ENCODE measurements at regions not wholly inside any gene's neighbourhood (a gene's known extent, or its start where the extent isn't known, plus 50 kb on each side); places are given as distances from the start of the nearest gene placed in this dataset.

DNA sequence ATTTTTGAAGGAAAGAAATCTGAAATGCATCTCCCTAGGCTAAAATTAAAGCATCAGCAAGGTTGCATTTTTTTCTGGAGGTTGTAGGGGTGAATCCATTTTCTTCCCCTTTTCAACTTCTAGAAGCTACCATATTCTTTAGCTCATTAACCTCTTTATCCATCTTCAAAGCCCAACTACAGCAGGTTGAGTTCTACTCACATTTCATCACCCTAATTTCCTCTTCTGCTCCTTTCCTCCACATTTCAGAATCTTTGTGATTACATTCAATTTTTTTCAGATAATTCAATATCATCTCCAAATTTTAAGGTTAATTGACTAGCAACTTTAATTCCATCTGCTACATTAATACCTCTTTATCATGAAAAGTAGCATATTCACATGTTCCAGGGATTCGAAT, 2655.7 kb upstream of the PCDH20 start:
- intact Hi-C loops (cut with DNase I; ENCODE audit: low total_unique reads): no loop called here
- no peak overlapping the region for H3K4me3 ChIP-seq
- ATAC-seq (no peak), DNase-seq (no peak)
- H3K4me1 ChIP-seq: no peaks in the 10 kb centered on the region
- no peaks in the 10 kb centered on the region for H3K9me3 ChIP-seq
- H3K27me3 ChIP-seq: no peaks in the 10 kb centered on the region
- H3K27ac ChIP-seq: no peak overlapping the region
- in situ Hi-C loops (cut with MboI; ENCODE audit: low sequenced_read_pairs in 4 of 4): no loop called here
- TF ChIP-seq POLR2A (IDR thresholded peaks at IDR 0.05): no peak
- TF ChIP-seq, protein P1, sequence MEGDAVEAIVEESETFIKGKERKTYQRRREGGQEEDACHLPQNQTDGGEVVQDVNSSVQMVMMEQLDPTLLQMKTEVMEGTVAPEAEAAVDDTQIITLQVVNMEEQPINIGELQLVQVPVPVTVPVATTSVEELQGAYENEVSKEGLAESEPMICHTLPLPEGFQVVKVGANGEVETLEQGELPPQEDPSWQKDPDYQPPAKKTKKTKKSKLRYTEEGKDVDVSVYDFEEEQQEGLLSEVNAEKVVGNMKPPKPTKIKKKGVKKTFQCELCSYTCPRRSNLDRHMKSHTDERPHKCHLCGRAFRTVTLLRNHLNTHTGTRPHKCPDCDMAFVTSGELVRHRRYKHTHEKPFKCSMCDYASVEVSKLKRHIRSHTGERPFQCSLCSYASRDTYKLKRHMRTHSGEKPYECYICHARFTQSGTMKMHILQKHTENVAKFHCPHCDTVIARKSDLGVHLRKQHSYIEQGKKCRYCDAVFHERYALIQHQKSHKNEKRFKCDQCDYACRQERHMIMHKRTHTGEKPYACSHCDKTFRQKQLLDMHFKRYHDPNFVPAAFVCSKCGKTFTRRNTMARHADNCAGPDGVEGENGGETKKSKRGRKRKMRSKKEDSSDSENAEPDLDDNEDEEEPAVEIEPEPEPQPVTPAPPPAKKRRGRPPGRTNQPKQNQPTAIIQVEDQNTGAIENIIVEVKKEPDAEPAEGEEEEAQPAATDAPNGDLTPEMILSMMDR (IDR thresholded peaks at IDR 0.05 in 4 of 5, conservative IDR thresholded peaks at IDR 0.05 in 1 of 5): no peak
- H3K36me3 ChIP-seq: no peaks in the 10 kb centered on the region

DNA sequence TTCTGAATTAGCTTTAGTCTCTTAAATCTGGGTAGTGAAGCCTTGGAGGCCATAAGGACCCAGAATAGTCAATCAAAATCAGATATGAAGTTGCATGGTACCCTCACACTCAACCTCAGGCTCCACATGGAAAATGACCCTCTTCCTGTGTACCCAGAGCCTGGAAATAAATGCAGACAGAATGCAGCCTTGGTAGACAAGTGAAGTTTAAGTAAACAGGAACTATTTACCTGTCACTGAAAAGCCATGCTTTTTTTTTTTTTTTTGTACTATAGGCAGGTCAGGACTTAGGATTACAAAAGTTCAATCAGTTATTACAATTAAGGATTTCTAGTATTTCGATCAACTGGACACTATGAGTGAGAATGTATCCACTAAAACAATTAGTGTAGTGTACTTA, 2654.2 kb upstream of the PCDH20 start:
- in situ Hi-C loops (cut with MboI; ENCODE audit: low sequenced_read_pairs in 4 of 4): no loop called here
- no peak for ATAC-seq
- H3K27ac ChIP-seq: no peak overlapping the region
- no peaks in the 10 kb centered on the region for H3K36me3 ChIP-seq
- no peaks in the 10 kb centered on the region for H3K4me1 ChIP-seq
- H3K27me3 ChIP-seq: no peaks in the 10 kb centered on the region
- TF ChIP-seq, protein P1 (IDR thresholded peaks at IDR 0.05 in 4 of 5, conservative IDR thresholded peaks at IDR 0.05 in 1 of 5): no peak
- no peak for TF ChIP-seq POLR2A (IDR thresholded peaks at IDR 0.05)
- DNase-seq: no peak
- H3K9me3 ChIP-seq: no peaks in the 10 kb centered on the region
- intact Hi-C loops (cut with DNase I; ENCODE audit: low total_unique reads): no loop called here
- no peak overlapping the region for H3K4me3 ChIP-seq

DNA sequence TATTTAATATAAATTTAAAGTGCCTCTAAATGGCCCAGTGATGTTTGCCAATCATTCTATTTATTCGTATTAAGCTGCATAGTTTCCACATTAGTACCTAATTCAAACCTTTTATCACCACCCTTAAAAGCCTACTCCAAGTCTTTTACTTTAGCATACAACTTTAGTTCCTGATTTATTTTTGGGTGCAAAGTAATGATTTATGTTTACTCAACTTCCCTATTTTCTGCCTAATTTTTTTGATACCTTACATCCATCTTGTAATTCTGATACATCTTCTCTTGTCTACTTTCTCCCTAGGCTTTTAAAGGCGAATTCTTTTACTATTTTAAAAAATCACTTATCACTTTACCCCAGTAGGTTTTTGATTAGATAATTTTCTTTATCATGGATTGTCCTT, 2651.1 kb upstream of the PCDH20 start:
- in situ Hi-C loops (cut with MboI; ENCODE audit: low sequenced_read_pairs in 4 of 4): no loop called here
- intact Hi-C loops (cut with DNase I; ENCODE audit: low total_unique reads): no loop called here
- no peaks in the 10 kb centered on the region for H3K36me3 ChIP-seq
- no peak for ATAC-seq
- H3K27me3 ChIP-seq: no peaks in the 10 kb centered on the region
- H3K9me3 ChIP-seq: no peaks in the 10 kb centered on the region
- DNase-seq: no peak
- H3K4me3 ChIP-seq: no peak overlapping the region
- H3K4me1 ChIP-seq: no peaks in the 10 kb centered on the region
- TF ChIP-seq, protein P1 (IDR thresholded peaks at IDR 0.05 in 4 of 5, conservative IDR thresholded peaks at IDR 0.05 in 1 of 5): no peak
- no peak for TF ChIP-seq POLR2A (IDR thresholded peaks at IDR 0.05)
- H3K27ac ChIP-seq: no peak overlapping the region

DNA sequence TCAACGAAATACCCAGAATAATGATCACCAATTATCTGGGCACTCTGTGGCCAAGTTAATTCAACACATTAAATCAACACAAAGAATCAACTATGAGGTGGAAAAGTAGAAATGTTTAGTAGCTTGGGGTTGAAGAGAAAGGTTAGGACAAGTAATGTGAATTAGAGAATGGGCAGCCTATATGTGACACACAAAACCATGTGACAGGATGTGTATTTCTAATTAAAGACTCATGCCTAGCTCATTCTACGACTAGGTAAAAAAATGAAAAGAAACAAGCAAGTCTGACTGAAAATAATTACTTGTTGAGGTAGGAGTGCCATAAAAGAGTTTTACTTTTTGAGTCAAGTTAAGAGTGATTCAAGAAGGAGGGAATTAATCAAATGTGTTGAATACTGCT, 2646.0 kb upstream of the PCDH20 start:
- Histone ChIP-seq H3K36me3 (no peaks in the 10 kb centered on the region), H3K4me3 (no peak overlapping the region), H3K9me3 (no peaks in the 10 kb centered on the region), H3K4me1 (no peaks in the 10 kb centered on the region), H3K27ac (no peak overlapping the region), H3K27me3 (no peaks in the 10 kb centered on the region)
- TF ChIP-seq, protein P1 (IDR thresholded peaks at IDR 0.05 in 4 of 5, conservative IDR thresholded peaks at IDR 0.05 in 1 of 5): no peak
- no peak for TF ChIP-seq POLR2A (IDR thresholded peaks at IDR 0.05)
- ATAC-seq (no peak), DNase-seq (no peak)
- intact Hi-C loops (cut with DNase I; ENCODE audit: low total_unique reads): no loop called here
- in situ Hi-C loops (cut with MboI; ENCODE audit: low sequenced_read_pairs in 4 of 4): no loop called here

DNA sequence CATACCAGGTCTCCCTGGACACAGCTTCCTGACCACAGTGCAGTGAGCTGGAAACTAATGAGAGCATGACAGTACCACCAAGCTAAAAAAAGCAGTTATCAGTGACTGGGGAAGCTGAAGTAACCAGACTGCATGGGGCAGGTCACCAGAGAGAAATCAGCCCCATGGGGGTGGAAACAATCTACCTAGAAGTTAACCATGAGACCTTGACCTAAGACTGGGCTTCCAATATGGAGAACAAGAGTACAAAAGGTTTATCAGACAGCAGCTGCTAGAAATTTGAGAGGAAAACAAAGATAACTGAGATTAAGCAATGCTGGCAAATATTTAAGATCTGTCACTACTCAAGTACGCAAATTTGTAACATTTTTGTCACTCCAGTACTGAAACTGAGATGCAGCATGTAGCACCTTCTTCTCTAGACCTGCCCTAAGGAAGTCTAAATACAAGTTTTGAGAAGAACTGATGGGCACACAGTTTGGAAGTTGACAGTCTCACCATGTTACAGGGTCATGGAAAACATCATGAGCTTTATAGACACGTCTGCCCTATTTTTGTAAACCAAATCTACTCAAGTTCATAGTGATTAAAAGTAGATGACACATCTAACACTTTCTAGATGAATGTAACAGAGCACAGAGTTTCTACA, 2641.8 kb upstream of the PCDH20 start:
- TF ChIP-seq, protein P1 (IDR thresholded peaks at IDR 0.05 in 4 of 5, conservative IDR thresholded peaks at IDR 0.05 in 1 of 5): no peak
- TF ChIP-seq POLR2A (IDR thresholded peaks at IDR 0.05): no peak
- Histone ChIP-seq H3K27ac (no peak overlapping the region), H3K4me1 (no peaks in the 10 kb centered on the region), H3K4me3 (no peak overlapping the region), H3K36me3 (no peaks in the 10 kb centered on the region), H3K9me3 (no peaks in the 10 kb centered on the region), H3K27me3 (no peaks in the 10 kb centered on the region)
- in situ Hi-C loops (cut with MboI; ENCODE audit: low sequenced_read_pairs in 4 of 4) (no loop called here), intact Hi-C loops (cut with DNase I; ENCODE audit: low total_unique reads) (no loop called here)
- ATAC-seq (no peak), DNase-seq (no peak)

Measured in gastrocnemius medialis (tissue), 4 donors.